Renal cortex interstitium (tissue), 11 donors: ENCODE measurements at regions not wholly inside any gene's neighbourhood (a gene's known extent, or its start where the extent isn't known, plus 50 kb on each side); places are given as distances from the start of the nearest gene placed in this dataset.
"Not testable (repeated sequence)": the region's sequence is repeated elsewhere in the genome, so short reads cannot be mapped to it uniquely, and the experiment has no call there.

ENCODE experiments used
- DNase-seq, 11 donors: peaks; one replicate each; pipeline ENCODE4 v3.0.0-alpha.2; 2013; ENCODE audit warnings: low read depth in 9 of 11, low spot score in 4 of 11; ENCODE audit errors: extremely low read depth in 1 of 11

GRCh38 chr11:42720716-42721563 is 590.9 kb upstream of the API5 start:
- no peak for DNase-seq

GRCh38 chr11:42727879-42728278 is 583.9 kb upstream of the API5 start:
- DNase-seq: no peak

- no peak for DNase-seq
Measured at GRCh38 chr11:42762348-42762747, 549.4 kb upstream of the API5 start.

- no peak for DNase-seq
Measured at GRCh38 chr11:42764936-42765335, 546.9 kb upstream of the API5 start.

- no peak for DNase-seq
Measured at GRCh38 chr11:42768576-42768975, 543.2 kb upstream of the API5 start.

GRCh38 chr11:42770444-42771065 is 541.2 kb upstream of the API5 start:
- DNase-seq: peak in 9 of 11 donors; percentile 5 to 33 (median 19)

- DNase-seq: no peak
Measured at GRCh38 chr11:42772886-42773285, 538.9 kb upstream of the API5 start.

GRCh38 chr11:42773729-42774128 is 538.1 kb upstream of the API5 start:
- DNase-seq: no peak

- DNase-seq: no peak
Measured at GRCh38 chr11:42774567-42774966, 537.2 kb upstream of the API5 start.

GRCh38 chr11:42777776-42778175 is 534.0 kb upstream of the API5 start:
- no peak for DNase-seq

GRCh38 chr11:42778193-42778592 is 533.6 kb upstream of the API5 start:
- DNase-seq: no peak

GRCh38 chr11:42779555-42779954 is 532.2 kb upstream of the API5 start:
- no peak for DNase-seq

- no peak for DNase-seq
Measured at GRCh38 chr11:42786981-42787380, 524.8 kb upstream of the API5 start.

- DNase-seq: not testable (repeated sequence)
Measured at GRCh38 chr11:42795483-42795882, 516.3 kb upstream of the API5 start.

GRCh38 chr11:42800041-42800440 is 511.8 kb upstream of the API5 start:
- no peak for DNase-seq

- DNase-seq: peak in 7 of 11 donors; percentile 3 to 36 (median 23)
Measured at GRCh38 chr11:42802201-42802899, 509.4 kb upstream of the API5 start.

- no peak for DNase-seq
Measured at GRCh38 chr11:42806191-42806590, 505.6 kb upstream of the API5 start.

- peak in 9 of 11 donors; percentile 9 to 46 (median 27) for DNase-seq
Measured at GRCh38 chr11:42812361-42812760, 499.4 kb upstream of the API5 start.

GRCh38 chr11:42812960-42813359 is 498.8 kb upstream of the API5 start:
- no peak for DNase-seq

- no peak for DNase-seq
Measured at GRCh38 chr11:42816471-42816870, 495.3 kb upstream of the API5 start.
